ENCODE measurements at regions not wholly inside any gene's neighbourhood (a gene's known extent, or its start where the extent isn't known, plus 50 kb on each side); places are given as distances from the start of the nearest gene placed in this dataset.
"Not testable (repeated sequence)": the region's sequence is repeated elsewhere in the genome, so short reads cannot be mapped to it uniquely, and the experiment has no call there.

DNA sequence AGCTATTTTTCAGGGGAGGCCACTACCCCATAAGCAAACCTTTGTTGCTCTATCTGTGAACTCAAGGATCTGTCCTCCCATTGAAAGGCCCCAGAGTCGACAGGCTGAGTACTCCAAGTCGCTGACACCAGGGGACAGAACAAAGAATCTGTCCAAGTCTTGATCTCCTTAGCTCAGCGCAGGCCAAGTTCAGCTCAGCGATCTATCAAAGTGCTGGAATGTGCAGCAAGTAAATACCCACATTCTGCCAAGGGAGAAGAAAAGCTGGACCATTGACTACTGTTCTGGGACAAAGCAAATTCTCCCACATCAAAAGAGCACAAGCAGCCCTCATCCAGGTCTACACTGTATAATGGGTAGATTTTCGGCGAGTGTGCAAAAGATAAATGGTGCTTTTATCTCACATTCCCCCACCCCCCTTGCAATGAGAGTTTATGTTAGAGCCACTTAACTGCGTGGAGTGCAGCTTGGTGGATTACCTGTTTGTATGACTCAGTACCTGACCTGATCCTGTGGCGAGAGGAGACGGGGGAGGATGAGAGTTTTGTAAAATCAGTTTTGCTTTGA lies 391.7 kb upstream of the SGCG start:
- DNase-seq = no peak

DNA sequence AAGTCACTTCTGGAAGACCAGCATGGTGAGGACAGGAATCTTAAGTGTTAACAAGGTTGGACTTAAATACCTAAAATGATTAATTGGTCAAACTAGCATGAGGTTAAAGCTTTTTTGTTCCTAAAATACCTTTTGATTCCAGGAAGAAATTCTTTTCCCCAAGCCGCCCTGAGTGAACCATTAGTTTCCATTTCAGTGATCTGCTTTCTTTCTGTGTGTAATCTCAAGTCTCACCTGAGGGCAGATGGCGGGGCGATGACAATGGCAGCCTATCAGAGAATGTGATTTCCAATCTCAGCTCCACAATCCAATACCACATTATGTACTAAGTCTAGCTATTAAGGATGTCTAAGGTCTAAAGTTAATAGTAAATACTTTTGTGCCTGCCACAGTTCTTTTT lies 390.9 kb upstream of the SGCG start:
- no peak for DNase-seq

DNA sequence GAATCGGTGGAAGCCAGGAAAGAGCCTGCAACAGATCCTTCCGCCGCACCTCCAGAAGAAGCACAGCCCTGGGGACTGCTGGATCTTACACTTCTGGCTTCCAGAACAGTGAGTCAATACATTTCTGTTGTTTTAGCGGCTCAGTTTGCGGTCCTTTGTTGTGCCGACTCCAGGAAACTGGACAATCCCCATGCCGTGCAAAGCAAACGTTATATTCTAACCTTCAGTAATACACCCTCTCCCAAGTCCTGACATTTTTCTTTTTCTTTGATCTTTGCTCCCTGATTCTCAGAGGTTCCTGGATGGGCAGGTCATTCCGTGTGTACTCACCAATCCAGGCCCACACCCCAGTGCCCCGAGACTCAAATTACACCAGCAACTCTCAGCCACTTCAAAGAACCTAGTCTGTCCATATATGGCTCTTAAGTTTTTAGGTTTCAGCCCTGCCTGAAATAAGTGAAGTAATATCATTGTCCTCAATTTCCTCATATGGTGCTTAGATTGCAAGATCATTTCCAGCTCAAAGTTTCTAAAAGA lies 387.1 kb upstream of the SGCG start:
- DNase-seq = no peak

DNA sequence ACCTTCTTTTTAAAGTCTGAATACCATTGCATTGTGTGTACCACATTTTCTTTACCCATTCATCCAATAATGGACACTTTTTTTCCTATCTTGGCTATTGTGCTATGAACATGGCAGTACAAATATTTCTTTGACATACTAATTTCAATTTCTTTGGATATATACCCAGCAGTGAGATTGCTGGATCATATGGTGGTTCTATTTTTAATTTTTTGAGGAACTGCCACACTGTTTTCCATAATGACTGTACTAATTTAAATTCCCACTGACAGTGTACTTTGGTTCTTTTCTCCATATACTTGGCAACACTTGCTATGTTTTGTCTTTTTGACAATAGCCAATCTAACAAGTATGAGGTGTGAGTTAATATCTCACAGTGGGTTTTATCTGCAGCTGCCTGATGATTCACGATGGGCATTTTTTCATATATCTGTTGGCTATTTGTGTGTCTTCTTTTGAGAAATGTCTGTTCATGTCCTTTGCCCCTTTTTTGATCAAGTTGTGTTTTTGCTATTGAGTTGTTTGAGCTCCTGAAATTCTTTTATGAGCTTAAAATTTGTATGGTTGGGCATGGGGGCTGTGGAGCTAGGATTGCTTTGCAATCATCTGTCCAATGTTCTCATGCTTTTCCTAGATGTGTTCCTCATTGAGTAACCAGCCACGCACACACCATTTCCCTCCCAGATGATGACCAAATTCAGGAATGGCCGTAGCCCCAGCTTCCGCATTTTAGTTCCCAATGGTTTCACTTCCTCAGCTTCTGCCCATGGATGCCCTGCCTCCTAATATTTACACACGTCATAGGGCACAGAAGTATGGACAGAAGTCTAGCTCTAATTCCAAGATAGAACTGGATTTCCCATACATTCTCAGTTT lies 380.0 kb upstream of the SGCG start:
- DNase-seq = no peak

DNA sequence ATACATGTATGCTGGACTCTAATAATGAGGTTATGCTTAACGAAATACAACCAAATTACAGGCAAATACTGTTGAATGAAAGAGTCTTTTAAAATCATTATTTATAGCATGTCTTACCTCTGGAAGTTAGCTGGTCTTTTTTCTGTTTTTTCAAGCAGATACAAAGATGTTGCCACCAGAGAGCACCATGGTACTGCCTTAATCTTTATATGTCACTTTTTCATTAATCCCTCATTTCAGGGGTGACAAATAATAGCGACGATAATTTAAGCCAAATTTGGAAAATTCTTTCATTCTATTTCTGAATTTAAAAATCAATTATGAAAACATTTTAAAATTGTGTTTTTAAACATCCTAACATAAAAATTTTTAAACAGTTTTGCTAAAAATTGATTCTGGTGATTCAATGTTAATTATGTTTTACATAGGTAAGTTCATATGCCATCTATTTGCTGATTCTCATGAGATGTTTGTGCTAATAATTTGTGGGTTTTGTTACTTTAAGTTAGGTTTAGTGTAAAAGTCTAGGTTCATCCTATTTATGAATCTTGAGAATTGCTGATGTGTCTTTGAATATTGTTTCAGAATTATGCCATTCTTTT lies 379.3 kb upstream of the SGCG start:
- no peak for DNase-seq

DNA sequence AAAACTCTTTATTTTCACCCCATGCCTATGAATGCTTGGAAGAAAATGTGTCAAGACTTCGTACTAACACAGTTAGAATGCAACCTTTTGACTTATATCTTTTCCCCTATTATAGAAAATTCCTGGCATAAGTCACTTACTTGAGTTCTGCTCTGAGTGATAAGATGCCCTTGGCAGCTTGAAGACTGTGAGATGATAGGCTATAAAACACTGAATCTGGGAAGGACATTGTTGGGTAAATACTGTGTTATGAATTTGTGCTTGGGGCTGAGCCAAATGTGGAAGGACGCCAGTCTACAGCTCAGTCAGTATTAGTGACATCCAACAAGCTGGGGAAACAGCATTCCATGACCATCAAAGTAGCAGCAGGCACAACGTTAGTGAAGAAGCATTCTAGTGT lies 368.0 kb upstream of the SGCG start:
- no peak for DNase-seq

DNA sequence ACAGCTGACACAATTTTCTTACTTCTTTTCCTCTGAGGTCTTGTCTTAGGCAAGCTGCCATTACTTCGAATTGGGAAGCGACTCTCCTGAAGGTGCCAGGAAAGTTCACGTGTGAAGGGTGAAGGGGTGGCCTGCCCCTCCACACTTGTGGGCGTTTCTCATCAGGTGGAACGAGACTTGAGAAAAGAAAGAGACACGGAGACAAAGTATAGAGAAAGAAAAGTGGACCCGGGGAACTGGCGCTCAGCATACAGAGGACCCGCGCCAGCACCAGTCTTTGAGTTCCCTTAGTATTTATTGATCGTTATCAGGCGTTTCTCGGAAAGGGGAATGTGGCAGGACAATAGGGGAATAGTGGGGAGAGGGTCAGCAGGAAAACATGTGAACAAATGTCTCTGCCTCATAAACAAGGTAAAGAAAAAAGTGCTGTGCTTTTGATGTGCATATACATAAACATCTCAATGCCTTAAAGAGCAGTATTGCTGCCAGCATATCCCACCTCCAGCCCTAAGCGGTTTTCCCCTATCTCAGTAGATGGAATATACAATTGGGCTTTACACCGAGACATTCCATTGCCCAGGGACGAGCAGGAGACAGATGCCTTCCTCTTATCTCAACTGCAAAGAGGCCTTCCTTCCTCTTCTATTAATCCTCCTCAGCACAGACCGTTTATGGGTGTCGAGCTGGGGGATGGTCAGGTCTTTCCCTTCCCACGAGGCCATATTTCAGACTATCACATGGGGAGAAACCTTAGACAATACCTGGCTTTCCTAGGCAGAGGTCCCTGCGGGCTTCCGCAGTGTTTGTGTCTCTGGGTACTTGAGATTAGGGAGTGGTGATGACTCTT lies 367.0 kb upstream of the SGCG start:
- not testable (repeated sequence) for DNase-seq

DNA sequence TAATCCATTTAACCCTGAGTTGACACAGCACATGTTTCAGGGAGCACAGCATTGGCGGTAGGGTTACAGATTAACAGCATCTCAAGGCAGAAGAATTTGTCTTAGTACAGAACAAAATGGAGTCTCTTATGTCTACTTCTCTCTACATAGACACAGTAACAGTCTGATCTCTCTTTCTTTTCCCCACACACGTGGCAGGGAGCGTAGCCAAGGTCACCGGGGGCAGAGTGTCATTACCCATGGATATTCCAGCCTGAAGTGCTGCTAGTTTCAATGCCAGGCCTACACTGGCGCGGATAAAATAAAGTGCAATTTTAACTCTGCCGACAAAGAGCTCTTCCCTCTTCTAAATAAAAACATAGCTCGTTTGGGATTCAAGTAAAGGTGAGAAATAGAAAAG lies 366.3 kb upstream of the SGCG start:
- DNase-seq = not testable (repeated sequence)

DNA sequence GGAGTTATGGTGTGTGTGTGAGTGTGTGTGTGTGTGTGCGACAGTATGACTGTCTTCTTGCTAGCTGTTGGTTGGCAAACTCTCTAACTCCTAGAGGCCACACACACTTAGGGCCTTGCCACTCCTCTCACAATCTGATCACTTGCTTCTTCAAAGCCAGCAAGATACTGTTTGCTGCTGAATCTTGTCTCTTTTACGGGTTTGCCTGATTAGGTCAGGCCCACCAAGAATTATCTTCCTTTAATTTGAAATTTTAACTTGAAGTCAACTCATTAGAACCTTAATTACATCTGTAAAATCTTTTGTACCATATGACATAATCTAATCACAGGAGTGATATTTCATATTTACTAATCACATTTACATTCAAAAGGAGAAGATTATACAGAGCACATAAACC lies 359.2 kb upstream of the SGCG start:
- no peak for DNase-seq

DNA sequence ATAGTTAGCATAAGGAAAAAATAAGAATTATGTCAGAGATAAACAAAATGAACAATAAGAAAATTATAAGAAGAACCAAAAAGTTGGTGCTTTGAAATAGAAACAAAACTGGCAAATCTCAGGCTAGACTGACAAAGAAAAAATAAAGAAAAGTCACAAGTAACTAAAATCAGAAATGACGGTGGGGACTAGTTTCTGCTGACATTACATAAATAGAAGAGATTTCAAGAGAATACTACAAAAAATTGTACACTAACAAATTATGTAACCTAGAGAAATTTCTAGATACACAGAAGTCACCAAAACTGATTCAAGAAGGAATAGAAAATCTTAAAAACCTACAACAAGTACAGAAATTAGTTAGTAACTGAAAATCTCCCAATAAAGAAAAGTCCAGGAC lies 355.6 kb upstream of the SGCG start:
- no peak for DNase-seq

DNA sequence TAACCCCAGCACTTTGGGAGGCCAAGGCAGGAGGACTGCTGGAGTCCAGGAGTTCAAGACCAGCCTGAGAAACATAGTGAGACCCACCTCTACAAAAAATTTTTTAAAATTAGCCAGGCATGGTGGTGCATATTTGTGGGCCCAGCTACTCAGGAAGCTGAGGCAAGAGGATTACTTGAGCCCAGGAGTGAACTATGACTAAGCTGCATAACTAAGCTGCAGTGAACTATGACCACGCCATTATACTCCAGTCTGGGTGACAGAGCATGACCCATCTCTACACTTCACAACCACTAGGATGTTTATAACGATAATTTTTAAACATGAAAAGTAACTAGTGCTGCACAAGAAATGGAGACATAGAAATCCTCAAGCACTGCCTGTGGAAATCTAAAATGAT lies 352.7 kb upstream of the SGCG start:
- no peak for DNase-seq

DNA sequence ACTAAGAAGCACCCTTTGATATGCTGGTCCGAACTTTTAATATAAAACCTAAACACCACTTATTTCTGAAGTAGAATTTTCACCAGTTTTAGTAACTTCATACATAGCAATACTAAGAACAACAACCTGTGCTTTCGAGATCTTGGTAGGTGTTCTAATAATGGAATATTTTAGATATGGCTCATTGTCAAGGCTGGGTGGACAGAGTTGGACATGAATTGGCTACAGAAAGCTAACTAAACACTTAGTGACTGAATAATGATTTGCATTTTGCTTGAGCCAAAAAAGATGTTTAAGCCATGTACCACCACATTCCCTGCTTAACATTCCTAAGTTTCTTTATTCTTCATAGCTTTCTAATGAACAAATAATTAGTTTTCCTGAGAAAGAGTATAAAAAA lies 344.3 kb upstream of the SGCG start:
- DNase-seq = no peak

DNA sequence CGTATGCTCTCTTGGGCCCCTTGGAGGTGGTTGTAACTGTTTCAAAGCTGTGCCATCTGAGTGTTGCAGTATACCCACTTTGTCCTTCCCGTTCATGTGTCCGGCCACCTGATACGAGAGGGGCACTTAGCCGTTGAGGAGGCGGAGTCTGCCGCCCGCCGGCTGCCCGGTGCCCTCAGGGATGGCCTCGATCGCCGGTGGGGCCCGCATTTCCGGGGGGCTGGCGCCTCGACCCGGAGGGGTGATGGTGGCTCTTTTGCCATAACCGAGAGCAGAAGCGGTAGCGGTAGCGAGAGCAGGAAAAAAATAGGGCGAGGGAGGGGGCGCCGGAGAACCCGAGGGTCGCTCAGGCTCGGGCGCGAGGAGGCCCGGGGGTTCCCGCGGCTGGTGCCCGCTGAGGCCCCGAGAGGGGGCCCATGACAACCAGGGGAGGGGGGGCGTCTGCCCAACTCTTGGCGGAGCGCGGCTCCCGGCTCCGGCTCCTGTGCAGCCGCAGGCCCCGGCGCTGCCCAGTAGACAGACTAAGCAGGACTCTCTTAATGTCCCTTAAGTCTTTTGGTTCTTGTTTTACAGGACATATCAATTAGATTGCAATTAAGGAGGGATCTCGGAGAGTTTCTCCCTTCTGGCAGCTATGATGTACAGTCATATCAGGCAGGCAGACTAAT lies 342.7 kb upstream of the SGCG start:
- peak; percentile 6 for DNase-seq

DNA sequence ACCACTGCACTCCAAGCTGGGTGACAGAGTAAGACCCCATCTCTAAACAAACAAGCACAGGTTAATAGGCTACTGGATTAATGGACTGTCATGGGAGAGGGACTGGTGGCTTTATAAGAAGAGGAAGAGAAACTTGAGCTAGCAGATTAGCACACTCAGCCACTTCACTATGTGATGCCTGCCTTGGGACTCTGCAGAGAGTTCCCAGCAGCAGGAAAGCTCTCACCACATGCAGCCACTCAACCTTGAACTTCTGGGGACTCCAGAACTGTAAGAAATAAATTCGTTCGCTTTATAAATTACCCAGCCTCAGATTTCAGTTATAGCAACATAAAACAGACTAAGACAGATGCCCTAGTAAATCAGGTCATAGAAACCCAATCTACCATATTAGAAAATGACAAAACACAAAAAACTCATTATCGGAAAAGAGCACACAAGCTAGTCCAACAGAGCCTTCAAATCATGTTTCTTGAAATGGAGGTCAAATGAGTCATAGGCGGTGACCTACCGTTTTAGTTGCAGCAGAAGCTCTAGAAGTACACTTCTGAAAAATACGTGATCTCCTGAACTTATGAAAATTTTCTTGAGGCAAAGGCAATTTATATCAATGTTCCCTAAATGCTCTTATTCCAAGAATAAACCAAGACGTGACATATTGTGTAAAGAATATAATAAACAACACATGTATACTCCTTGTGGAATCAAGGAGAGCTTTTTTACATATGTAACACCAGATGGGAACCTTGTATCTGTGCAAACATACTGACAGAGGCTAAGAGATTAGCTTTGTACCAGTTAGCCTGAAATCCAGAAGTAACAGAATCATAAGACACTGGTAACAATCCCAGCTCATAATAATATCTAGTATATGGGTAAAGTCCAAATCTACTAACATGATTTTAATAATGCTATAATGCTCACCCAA lies 340.9 kb upstream of the SGCG start:
- DNase-seq = no peak

DNA sequence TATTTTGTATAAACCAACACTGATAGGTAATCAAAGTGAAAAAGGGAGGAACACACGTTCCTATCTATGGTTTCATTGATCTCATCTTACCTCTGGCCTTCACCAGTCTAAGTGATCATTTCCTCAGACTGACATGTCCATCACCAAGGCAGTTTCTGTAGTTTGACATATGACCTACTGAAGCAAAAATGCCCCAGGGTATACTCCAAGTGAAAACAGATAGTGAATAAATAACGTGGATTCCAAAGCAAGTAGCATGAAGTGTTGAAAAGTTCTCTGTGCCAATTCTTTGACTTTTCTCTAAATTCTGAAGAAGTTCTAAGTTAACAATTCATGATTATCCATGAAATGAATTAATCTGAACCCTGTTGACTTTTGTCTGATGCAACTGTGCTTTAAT lies 334.2 kb upstream of the SGCG start:
- DNase-seq = no peak

DNA sequence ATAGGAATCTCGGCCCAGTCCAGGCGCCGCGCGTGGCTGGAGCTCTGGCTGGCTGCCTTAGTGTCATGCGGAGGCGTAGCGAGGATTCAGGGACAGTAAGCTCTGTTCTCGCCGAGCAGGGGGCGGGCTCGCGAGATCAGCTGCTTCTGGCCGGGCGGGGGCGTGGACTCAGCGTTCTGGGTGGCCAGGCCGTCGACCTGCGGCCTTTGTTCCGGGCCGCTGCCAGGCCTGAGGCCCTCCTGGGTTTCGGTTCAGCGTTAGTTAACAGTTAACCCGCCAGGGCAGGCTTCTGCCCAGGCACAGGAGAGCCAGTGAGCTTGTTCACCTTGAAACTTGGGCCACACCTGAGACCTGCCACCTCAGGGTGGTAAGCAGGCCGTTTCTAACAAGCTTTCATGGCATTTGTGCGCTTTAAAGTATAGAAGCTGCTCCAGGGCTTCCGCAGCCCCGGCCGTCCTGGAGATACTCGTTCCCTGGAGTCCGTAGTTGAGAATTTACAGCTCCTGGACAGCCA lies 332.2 kb upstream of the SGCG start:
- no peak for DNase-seq

DNA sequence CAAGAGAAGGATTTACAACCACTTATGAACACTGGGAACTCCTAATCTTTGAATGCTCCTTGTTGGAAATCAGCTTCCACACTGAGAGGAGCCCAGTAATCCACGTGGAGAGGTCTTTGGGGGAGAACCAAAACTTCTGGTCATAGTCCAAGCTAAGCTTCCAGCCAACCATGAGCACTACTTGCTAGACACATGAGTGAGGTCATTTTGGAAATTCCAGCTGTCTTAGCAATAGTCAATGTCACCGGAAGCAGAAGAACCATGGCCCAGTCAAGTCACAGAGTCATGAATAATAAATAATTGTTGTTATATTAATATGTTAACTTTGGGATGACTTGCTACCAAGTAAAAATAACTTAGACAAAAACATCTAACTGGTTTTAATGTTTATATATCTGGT lies 324.9 kb upstream of the SGCG start:
- DNase-seq = no peak

DNA sequence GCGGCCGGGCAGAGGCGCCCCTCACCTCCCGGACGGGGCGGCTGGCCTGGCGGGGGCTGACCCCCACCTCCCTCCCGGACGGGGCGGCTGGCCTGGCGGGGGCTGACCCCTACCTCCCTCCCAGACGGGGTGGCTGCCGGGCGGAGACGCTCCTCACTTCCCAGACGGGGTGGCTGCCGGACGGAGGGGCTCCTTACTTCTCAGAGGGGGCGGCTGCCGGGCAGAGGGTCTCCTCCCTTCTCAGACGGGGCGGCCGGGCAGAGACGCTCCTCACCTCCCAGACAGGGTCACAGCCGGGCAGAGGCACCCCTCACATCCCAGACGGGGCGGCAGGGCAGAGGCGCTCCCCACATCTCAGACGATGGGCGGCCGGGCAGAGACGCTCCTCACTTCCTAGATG lies 321.8 kb upstream of the SGCG start:
- not testable (repeated sequence) for DNase-seq

DNA sequence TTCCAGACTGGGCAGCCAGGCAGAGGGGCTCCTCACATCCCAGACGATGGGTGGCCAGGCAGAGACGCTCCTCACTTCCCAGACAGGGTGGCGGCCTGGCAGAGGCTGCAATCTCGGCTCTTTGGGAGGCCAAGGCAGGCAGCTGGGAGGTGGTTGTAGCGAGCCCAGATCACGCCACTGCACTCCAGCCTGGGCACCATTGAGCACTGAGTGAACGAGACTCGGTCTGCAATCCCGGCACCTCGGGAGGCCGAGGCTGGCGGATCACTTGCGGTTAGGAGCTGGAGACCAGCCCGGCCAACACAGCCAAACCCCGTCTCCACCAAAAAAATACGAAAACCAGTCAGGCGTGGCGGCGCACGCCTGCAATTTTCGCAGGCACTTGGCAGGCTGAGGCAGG lies 321.4 kb upstream of the SGCG start:
- DNase-seq = not testable (repeated sequence)

DNA sequence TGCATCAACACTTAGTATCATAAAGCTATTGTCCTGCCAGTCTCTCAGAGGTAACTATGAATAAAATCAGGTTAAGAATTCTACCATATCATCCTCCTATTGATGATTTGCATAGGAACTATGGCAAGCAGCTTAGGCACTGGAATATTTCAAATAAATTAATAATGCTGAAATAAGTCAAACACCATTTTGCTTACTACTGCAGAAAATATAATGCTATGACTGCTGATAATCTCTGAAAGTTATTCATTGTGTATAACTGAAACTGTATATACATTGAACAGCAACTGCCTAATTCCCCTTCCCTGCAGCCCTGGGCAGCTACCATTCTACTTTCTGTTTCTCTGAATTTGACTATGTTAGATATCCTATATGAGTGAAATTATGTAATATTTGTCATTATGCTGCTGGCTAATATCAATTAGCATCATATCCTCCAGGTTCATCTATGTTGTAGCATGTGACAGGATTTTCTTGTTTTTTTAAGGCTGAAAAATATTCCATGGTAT lies 318.8 kb upstream of the SGCG start:
- DNase-seq = no peak

DNA sequence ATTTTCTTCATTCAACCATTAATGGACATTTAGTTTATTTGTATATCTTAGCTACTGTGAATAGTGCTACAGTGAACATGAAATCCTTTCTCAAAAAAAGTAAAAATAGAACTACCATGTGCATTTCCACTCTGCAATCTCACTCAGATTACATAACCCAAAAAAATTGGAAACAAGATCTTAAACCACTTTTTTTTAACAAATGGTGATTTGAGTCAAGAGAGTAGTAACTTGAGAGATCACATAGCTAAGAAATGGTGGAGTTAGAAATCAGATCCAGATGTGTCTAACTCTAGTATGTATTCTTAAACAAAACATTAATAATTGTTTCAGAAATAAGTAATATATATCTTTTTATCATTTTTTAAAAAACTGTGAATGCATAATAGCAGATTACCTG lies 318.3 kb upstream of the SGCG start:
- no peak for DNase-seq

Measured in activated gamma-delta T cell (primary cell).